HEK293 (cell line): ENCODE measurements at regions not wholly inside any gene's neighbourhood (a gene's known extent, or its start where the extent isn't known, plus 50 kb on each side); places are given as distances from the start of the nearest gene placed in this dataset.

ENCODE experiments used
- CTCF ChIA-PET: fragments of 350-600 bp; formaldehyde crosslinking; extraction: SDS; loops from one replicate; lab custom pipeline; 2021; ENCODE audit warnings: antibody characterized with exemption; lab: Yijun Ruan, JAX
- POLR2A ChIA-PET: fragments of 300-600 bp; formaldehyde crosslinking; extraction: SDS; loops from one replicate; lab custom pipeline; 2020; ENCODE audit warnings: antibody characterized with exemption, inconsistent platforms; lab: Yijun Ruan, JAX
- H3K27ac ChIP-seq: fragments of 200-500 bp; sonication (Bioruptor generic); 2 replicates; pipeline ENCODE4 v1.5.1; 2014; ENCODE audit warnings: low read depth, low read length, control low read depth, inconsistent platforms; ENCODE audit errors: extremely low read depth
- H3K36me3 ChIP-seq, 2 experiments: fragments of 200-500 bp in 1 of 2; sonication (Bioruptor generic) in 1 of 2; 1 replicate in 1 of 2; 2 replicates in 1 of 2; pipeline ENCODE4 v1.5.1; 2014 to 2017; ENCODE audit warnings: inconsistent platforms in 2 of 2, low read length in 2 of 2; ENCODE audit not compliant: control insufficient read depth in 2 of 2, insufficient read depth in 1 of 2
- H3K4me1 ChIP-seq: fragments of 200-500 bp; sonication (Bioruptor generic); 2 replicates; pipeline ENCODE4 v1.5.1; 2014; ENCODE audit warnings: mild to moderate bottlenecking, low read length, inconsistent platforms; ENCODE audit not compliant: control insufficient read depth, insufficient read depth
- H3K4me3 ChIP-seq: 2 replicates; pipeline ENCODE4 v1.5.1; 2011; ENCODE audit warnings: low read depth, mild to moderate bottlenecking, control low read depth, low read length, moderate library complexity
- H3K9me3 ChIP-seq: fragments of 200-500 bp; sonication (Bioruptor generic); 2 replicates; pipeline ENCODE4 v1.5.1; 2014; ENCODE audit warnings: low read depth, low read length, inconsistent platforms; ENCODE audit not compliant: control insufficient read depth, insufficient read depth
- EGR2 ChIP-seq: fragments of 450-650 bp; formaldehyde crosslinking; IDR thresholded peaks from 2 replicates; pipeline ENCODE4 v1.5.1; 2016; ENCODE audit warnings: low read depth, missing biosample characterization, missing genetic modification characterization
- KLF1 ChIP-seq: fragments of 450-650 bp; formaldehyde crosslinking; IDR thresholded peaks from 2 replicates; pipeline ENCODE4 v1.5.1; 2016; ENCODE audit warnings: missing biosample characterization, missing genetic modification characterization
- KLF7 ChIP-seq: fragments of 450-650 bp; formaldehyde crosslinking; IDR thresholded peaks from 2 replicates; pipeline ENCODE4 v1.5.1; 2016; ENCODE audit warnings: missing biosample characterization, missing genetic modification characterization, borderline replicate concordance
- PRDM1 ChIP-seq: fragments of 450-650 bp; formaldehyde crosslinking; IDR thresholded peaks from 2 replicates; pipeline ENCODE4; 2016; ENCODE audit warnings: missing biosample characterization, missing genetic modification characterization
- PRDM2 ChIP-seq: fragments of 450-650 bp; formaldehyde crosslinking; IDR thresholded peaks from 2 replicates; pipeline ENCODE4 v1.5.1; 2016; ENCODE audit warnings: missing biosample characterization, missing genetic modification characterization, borderline replicate concordance
- SP7 ChIP-seq: fragments of 450-650 bp; formaldehyde crosslinking; IDR thresholded peaks from 2 replicates; pipeline ENCODE4 v1.5.1; 2016; ENCODE audit warnings: missing biosample characterization, missing genetic modification characterization
- YY1 ChIP-seq: fragments of 450-650 bp; formaldehyde crosslinking; IDR thresholded peaks from 2 replicates; pipeline ENCODE4 v1.5.1; 2018; ENCODE audit warnings: missing biosample characterization, missing genetic modification characterization
- ZBTB11 ChIP-seq: fragments of 450-650 bp; formaldehyde crosslinking; conservative IDR thresholded peaks from 2 replicates; pipeline ENCODE4 v1.5.1; 2016; ENCODE audit warnings: low read depth, missing biosample characterization, missing genetic modification characterization
- ZFP69B ChIP-seq: fragments of 450-650 bp; formaldehyde crosslinking; IDR thresholded peaks from 2 replicates; pipeline ENCODE4 v1.5.1; 2016; ENCODE audit warnings: missing biosample characterization, missing genetic modification characterization
- ZNF133 ChIP-seq: fragments of 450-650 bp; formaldehyde crosslinking; IDR thresholded peaks from 2 replicates; pipeline ENCODE4 v1.5.1; 2016; ENCODE audit warnings: missing biosample characterization, missing genetic modification characterization
- ZNF138 ChIP-seq: fragments of 450-650 bp; formaldehyde crosslinking; IDR thresholded peaks from 2 replicates; pipeline ENCODE4 v1.5.1; 2016; ENCODE audit warnings: missing biosample characterization, missing genetic modification characterization, borderline replicate concordance
- ZNF394 ChIP-seq: fragments of 450-650 bp; formaldehyde crosslinking; IDR thresholded peaks from 2 replicates; pipeline ENCODE4 v1.5.1; 2016; ENCODE audit warnings: missing biosample characterization, missing genetic modification characterization, mild to moderate bottlenecking, moderate library complexity, borderline replicate concordance
- ZNF473 ChIP-seq: fragments of 450-650 bp; formaldehyde crosslinking; IDR thresholded peaks from 2 replicates; pipeline ENCODE4 v1.5.1; 2017; ENCODE audit warnings: missing biosample characterization, missing genetic modification characterization
- ZNF501 ChIP-seq: fragments of 450-650 bp; formaldehyde crosslinking; IDR thresholded peaks from 2 replicates; pipeline ENCODE4 v1.5.1; 2016; ENCODE audit warnings: missing biosample characterization, missing genetic modification characterization
- ZNF654 ChIP-seq: fragments of 450-650 bp; formaldehyde crosslinking; IDR thresholded peaks from 2 replicates; pipeline ENCODE4 v1.5.1; 2016; ENCODE audit warnings: low read depth, missing biosample characterization, missing genetic modification characterization
- ZNF792 ChIP-seq: fragments of 450-650 bp; formaldehyde crosslinking; IDR thresholded peaks from 2 replicates; pipeline ENCODE4 v1.5.1; 2016; ENCODE audit warnings: missing biosample characterization, missing genetic modification characterization

GRCh38 chr2:9076755-9077154 lies 73.3 kb upstream of the MBOAT2 start (continued):
- TF ChIP-seq PRDM2 (tag by site-specific recombination) (no peak), EGR2 (tag by site-specific recombination) (no peak)

GRCh38 chr2:9076210-9076609 lies 72.7 kb upstream of the MBOAT2 start:
- Histone ChIP-seq H3K27ac (no peak overlapping the region), H3K4me1 (no peaks in the 10 kb centered on the region), H3K4me3 (no peak overlapping the region), H3K36me3 (no peaks in the 10 kb centered on the region), H3K9me3 (no peaks in the 10 kb centered on the region)
- TF ChIP-seq ZNF133 (no peak), ZNF473 (tag by site-specific recombination) (no peak), ZNF394 (tag by site-specific recombination) (no peak), KLF7 (tag by site-specific recombination) (no peak), ZNF654 (tag by site-specific recombination) (no peak), ZNF501 (tag by site-specific recombination) (no peak), ZFP69B (tag by site-specific recombination) (no peak), YY1 (tag by site-specific recombination) (no peak), ZNF792 (tag by site-specific recombination) (no peak), ZNF138 (tag by site-specific recombination) (no peak), PRDM1 (tag by site-specific recombination) (no peak), KLF1 (tag by site-specific recombination) (no peak), ZBTB11 (tag by site-specific recombination) (no peak)
- POLR2A ChIA-PET: no interaction called here
- CTCF ChIA-PET: interaction anchor here (0.6 kb wide), 1 partner anchor 1072 kb away, joined by 3 read pairs; no protein-coding TSS in a partner anchor

GRCh38 chr2:9074930-9075329 lies 71.4 kb upstream of the MBOAT2 start:
- POLR2A ChIA-PET: no interaction called here
- CTCF ChIA-PET: no interaction called here
- H3K27ac ChIP-seq: no peak overlapping the region
- H3K9me3 ChIP-seq: no peaks in the 10 kb centered on the region
- no peaks in the 10 kb centered on the region for H3K36me3 ChIP-seq
- no peaks in the 10 kb centered on the region for H3K4me1 ChIP-seq
- TF ChIP-seq ZNF501 (tag by site-specific recombination): no peak
- 0 out of 2 replicates have a peak, but pooled peaks have one; percentile 19 for TF ChIP-seq ZNF133
- TF ChIP-seq SP7 (tag by site-specific recombination): peak; percentile 70
- no peak overlapping the region for H3K4me3 ChIP-seq
